SU-DHL-6 (cell line): ENCODE measurements at regions not wholly inside any gene's neighbourhood (a gene's known extent, or its start where the extent isn't known, plus 50 kb on each side); places are given as distances from the start of the nearest gene placed in this dataset.

Experiments used
- H2AFZ ChIP-seq: fragments of 200-600 bp; sonication (generic); 2 replicates; pipeline ENCODE4 v1.6.1; 2014; ENCODE audit warnings: low read depth, mild to moderate bottlenecking, moderate library complexity, mixed read lengths, antibody characterized with exemption, low read length; ENCODE audit not compliant: severe bottlenecking
- H3F3A ChIP-seq: fragments of 200-600 bp; shearing (Covaris generic); 2 replicates; pipeline ENCODE4 v1.6.0; 2016; ENCODE audit warnings: antibody characterized with exemption, mild to moderate bottlenecking; ENCODE audit not compliant: insufficient read depth
- H3K27ac ChIP-seq: fragments of 200-600 bp; sonication (generic); 2 replicates; pipeline ENCODE4 v1.5.1; 2016; ENCODE audit warnings: low read depth, mild to moderate bottlenecking, low read length, moderate library complexity, mixed read lengths
- H3K27me3 ChIP-seq: fragments of 200-600 bp; sonication (generic), shearing (Covaris generic); 2 replicates; pipeline ENCODE4 v1.6.0; 2014; ENCODE audit warnings: mild to moderate bottlenecking, low read length
- H3K36me3 ChIP-seq: fragments of 200-600 bp; sonication (generic); 2 replicates; pipeline ENCODE4 v1.6.1; 2014; ENCODE audit warnings: mild to moderate bottlenecking, low read length, mixed read lengths
- H3K4me2 ChIP-seq: fragments of 300-600, 200-600 bp; shearing (Covaris generic), sonication (generic); 2 replicates; pipeline ENCODE4 v1.6.0; 2014; ENCODE audit warnings: low read length, low read depth, mild to moderate bottlenecking; ENCODE audit not compliant: poor library complexity, severe bottlenecking
- H3K4me3 ChIP-seq: fragments of 200-600 bp; sonication (generic); 2 replicates; pipeline ENCODE4 v1.5.1; 2014; ENCODE audit warnings: antibody characterized with exemption, low read length, mild to moderate bottlenecking, mixed read lengths; ENCODE audit not compliant: insufficient read depth, poor library complexity, severe bottlenecking
- H3K79me2 ChIP-seq: fragments of 200-600 bp; sonication (generic); 2 replicates; pipeline ENCODE4 v1.6.1; 2014; ENCODE audit warnings: mild to moderate bottlenecking, low read length, moderate library complexity; ENCODE audit not compliant: insufficient read depth
- H3K9ac ChIP-seq: fragments of 200-600 bp; sonication (generic); 2 replicates; pipeline ENCODE4 v1.7.0; 2014; ENCODE audit warnings: mild to moderate bottlenecking, low read length
- H3K9me2 ChIP-seq: fragments of 200-600 bp; sonication (generic); replicated peaks from 2 replicates; pipeline ENCODE4 v1.6.1; 2014; ENCODE audit warnings: low read length; ENCODE audit not compliant: insufficient read depth
- H3K9me3 ChIP-seq: fragments of 200-600 bp; sonication (generic); 2 replicates; pipeline ENCODE4 v1.6.1; 2014; ENCODE audit warnings: low read length, mixed read lengths; ENCODE audit not compliant: insufficient read depth
- H4K20me1 ChIP-seq: fragments of 200-600 bp; sonication (generic); 2 replicates; pipeline ENCODE4 v1.6.1; 2014; ENCODE audit warnings: low read depth, mild to moderate bottlenecking, antibody characterized with exemption, low read length, moderate library complexity, mixed read lengths
- EZH2phosphoT487 ChIP-seq: fragments of 200-600 bp; sonication (generic), shearing (Covaris generic); conservative IDR thresholded peaks from 2 replicates; pipeline ENCODE4 v1.6.1; 2018; ENCODE audit warnings: mild to moderate bottlenecking, antibody characterized with exemption, low read length, moderate library complexity, mixed read lengths
- TF ChIP-seq, protein P1 (sequence below): fragments of 200-600 bp; sonication (generic); IDR thresholded peaks from one replicate; pipeline ENCODE4 v1.5.1; 2017; ENCODE audit warnings: antibody characterized with exemption, mild to moderate bottlenecking, low read length, moderate library complexity; ENCODE audit not compliant: insufficient read depth, poor library complexity, severe bottlenecking

DNA sequence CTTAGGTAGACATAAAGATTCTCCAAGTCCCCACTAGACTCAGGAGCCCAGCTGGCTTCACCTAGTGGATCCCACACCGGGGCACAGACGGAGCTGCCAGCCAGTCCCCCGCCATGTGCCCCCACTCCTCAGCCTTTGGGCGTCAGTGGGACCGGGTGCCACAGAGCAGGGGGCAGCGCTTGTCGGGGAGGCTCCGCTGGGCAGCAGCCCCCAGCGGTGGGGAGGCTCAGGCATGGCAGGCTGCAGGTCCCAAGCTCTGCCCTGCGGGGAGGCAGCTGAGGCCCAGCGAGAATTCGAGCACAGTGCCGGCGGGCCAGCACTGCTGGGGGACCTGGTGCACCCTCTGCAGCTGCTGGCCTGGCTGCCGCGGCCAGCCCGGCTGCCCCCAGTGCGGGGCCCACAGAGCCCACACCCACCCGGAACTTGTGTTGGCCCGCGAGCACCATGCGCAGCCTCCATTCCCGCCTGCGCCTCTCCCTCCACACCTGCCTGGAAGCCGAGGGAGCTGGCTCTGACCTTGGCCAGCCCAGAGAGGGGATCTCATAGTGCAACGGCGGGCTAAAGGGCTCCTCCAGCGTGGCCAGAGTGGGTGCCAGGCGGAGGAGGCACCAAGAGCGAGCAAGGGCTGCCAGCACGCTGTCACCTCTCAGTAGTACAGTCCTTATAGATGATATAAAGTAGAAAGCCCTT is 390.7 kb downstream of the PLK2 start:
- Histone ChIP-seq H2AFZ (no peak overlapping the region), H4K20me1 (no peaks in the 10 kb centered on the region), H3F3A (no peaks in the 10 kb centered on the region), H3K27ac (no peak overlapping the region), H3K27me3 (no peaks in the 10 kb centered on the region), H3K4me2 (no peak overlapping the region), H3K79me2 (no peaks in the 10 kb centered on the region), H3K9ac (no peak overlapping the region), H3K36me3 (no peaks in the 10 kb centered on the region), H3K9me3 (no peaks in the 10 kb centered on the region), H3K9me2 (no peaks in the 10 kb centered on the region), H3K4me3 (no peak overlapping the region)
- TF ChIP-seq, protein P1, sequence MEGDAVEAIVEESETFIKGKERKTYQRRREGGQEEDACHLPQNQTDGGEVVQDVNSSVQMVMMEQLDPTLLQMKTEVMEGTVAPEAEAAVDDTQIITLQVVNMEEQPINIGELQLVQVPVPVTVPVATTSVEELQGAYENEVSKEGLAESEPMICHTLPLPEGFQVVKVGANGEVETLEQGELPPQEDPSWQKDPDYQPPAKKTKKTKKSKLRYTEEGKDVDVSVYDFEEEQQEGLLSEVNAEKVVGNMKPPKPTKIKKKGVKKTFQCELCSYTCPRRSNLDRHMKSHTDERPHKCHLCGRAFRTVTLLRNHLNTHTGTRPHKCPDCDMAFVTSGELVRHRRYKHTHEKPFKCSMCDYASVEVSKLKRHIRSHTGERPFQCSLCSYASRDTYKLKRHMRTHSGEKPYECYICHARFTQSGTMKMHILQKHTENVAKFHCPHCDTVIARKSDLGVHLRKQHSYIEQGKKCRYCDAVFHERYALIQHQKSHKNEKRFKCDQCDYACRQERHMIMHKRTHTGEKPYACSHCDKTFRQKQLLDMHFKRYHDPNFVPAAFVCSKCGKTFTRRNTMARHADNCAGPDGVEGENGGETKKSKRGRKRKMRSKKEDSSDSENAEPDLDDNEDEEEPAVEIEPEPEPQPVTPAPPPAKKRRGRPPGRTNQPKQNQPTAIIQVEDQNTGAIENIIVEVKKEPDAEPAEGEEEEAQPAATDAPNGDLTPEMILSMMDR = no peak
- no peak for TF ChIP-seq EZH2phosphoT487

DNA sequence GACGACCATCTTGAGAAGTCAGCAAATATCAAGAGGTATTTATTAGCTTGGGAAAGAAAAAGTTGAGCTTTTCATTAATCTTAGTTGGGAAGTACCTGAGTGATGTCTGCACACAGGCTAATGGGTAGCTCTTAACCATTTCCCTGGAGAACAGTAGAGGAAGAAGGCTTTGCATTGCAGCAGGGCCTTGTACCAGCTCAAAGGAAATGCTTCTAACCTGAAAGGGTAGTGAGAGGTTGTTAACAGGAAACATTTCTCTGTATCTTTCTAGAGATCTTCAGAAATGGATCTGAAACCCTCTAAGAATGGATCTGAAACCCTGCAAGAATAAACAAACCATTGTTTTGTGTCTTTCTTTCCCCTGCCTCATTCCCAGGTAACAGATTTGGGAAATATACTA is 393.3 kb downstream of the PLK2 start:
- H3K9me3 ChIP-seq = no peaks in the 10 kb centered on the region
- TF ChIP-seq, protein P1 = no peak
- no peak for TF ChIP-seq EZH2phosphoT487
- no peak overlapping the region for H2AFZ ChIP-seq
- no peaks in the 10 kb centered on the region for H4K20me1 ChIP-seq
- no peak overlapping the region for H3K27ac ChIP-seq
- H3K79me2 ChIP-seq = no peaks in the 10 kb centered on the region
- no peaks in the 10 kb centered on the region; the same call in 1 of the 2 replicates for H3K9me2 ChIP-seq
- H3K4me2 ChIP-seq = no peak overlapping the region
- H3K4me3 ChIP-seq = no peak overlapping the region
- no peaks in the 10 kb centered on the region for H3K27me3 ChIP-seq
- no peaks in the 10 kb centered on the region for H3K36me3 ChIP-seq
- no peak overlapping the region for H3K9ac ChIP-seq
- no peaks in the 10 kb centered on the region for H3F3A ChIP-seq

DNA sequence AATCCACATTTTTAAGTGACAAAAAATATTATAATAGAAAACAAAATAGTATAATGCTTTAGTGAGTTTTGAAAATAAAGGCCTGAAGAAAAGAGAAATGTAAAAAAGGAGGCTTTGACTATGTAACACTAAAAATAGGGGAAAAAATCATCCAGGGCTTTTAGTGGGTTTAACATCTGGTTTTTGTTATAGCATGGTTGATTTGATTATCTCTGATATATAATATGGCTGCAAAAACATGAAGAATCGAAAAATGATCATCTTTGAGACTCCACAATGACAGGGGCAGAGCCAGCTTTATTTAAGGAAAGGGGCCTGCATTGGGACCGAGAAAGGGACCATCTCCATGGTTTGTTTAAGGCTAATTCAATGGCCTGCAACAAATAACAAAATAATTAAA is 393.8 kb downstream of the PLK2 start:
- Histone ChIP-seq H3K9me2 (no peaks in the 10 kb centered on the region; the same call in 1 of the 2 replicates), H4K20me1 (no peaks in the 10 kb centered on the region), H3K4me2 (no peak overlapping the region), H3K9ac (no peak overlapping the region), H3F3A (no peaks in the 10 kb centered on the region), H3K27ac (no peak overlapping the region), H3K4me3 (no peak overlapping the region), H3K27me3 (no peaks in the 10 kb centered on the region), H3K36me3 (no peaks in the 10 kb centered on the region), H2AFZ (no peak overlapping the region), H3K9me3 (no peaks in the 10 kb centered on the region), H3K79me2 (no peaks in the 10 kb centered on the region)
- no peak for TF ChIP-seq EZH2phosphoT487
- TF ChIP-seq, protein P1 = no peak
